Peyer's patch (tissue), 4 donors: ENCODE measurements at regions not wholly inside any gene's neighbourhood (a gene's known extent, or its start where the extent isn't known, plus 50 kb on each side); places are given as distances from the start of the nearest gene placed in this dataset.

Experiments
- DNase-seq, 3 donors: peaks; one replicate each; pipeline ENCODE4 v3.0.0-alpha.2; 2017 to 2019
- H3K27ac ChIP-seq, 4 donors: fragments of 200-600 bp; sonication (generic); one replicate each; pipeline ENCODE4 v1.5.1; 2016 to 2019
- H3K27me3 ChIP-seq, 2 donors: fragments of 200-600 bp; sonication (generic); one replicate each; pipeline ENCODE4 v1.5.1; 2019
- H3K36me3 ChIP-seq, 3 donors: fragments of 200-600 bp; sonication (generic); one replicate each; pipeline ENCODE4 v1.5.1; 2016 to 2019
- H3K4me1 ChIP-seq, 4 donors: fragments of 200-600 bp; sonication (generic); one replicate each; pipeline ENCODE4 v1.5.1; 2016 to 2019
- H3K4me3 ChIP-seq, 4 donors: fragments of 200-600 bp; sonication (generic); 1 replicate in 3 of 4; 2 replicates in 1 of 4; pipeline ENCODE4 v1.5.1; 2016 to 2019; ENCODE audit warnings: mild to moderate bottlenecking in 1 of 4
- H3K9me3 ChIP-seq, 4 donors: fragments of 200-600 bp; sonication (generic); one replicate each; pipeline ENCODE4 v1.5.1; 2016 to 2019; ENCODE audit warnings: mild to moderate bottlenecking in 1 of 4
- CTCF ChIP-seq, 6 experiments: fragments of 450-650 bp in 4 of 6; fragments of 200-600 bp in 2 of 6; sonication (generic) in 1 of 6; IDR thresholded peaks; one replicate each; pipeline ENCODE4 v1.5.1; 2017 to 2019; ENCODE audit warnings: antibody characterized with exemption in 6 of 6, mild to moderate bottlenecking in 3 of 6, moderate library complexity in 1 of 6
- POLR2A ChIP-seq, 2 donors: fragments of 450-650 bp; IDR thresholded peaks; one replicate each; pipeline ENCODE4 v1.5.1; 2017; ENCODE audit warnings: antibody characterized with exemption in 2 of 2, mild to moderate bottlenecking in 2 of 2, moderate library complexity in 2 of 2

- Histone ChIP-seq H3K4me3 (no peak overlapping the region), H3K27me3 (no peaks in the 10 kb centered on the region), H3K9me3 (no peaks in the 10 kb centered on the region), H3K4me1 (no peaks in the 10 kb centered on the region), H3K36me3 (no peaks in the 10 kb centered on the region), H3K27ac (no peak overlapping the region)
- TF ChIP-seq CTCF (IDR thresholded peaks at IDR 0.05) = no peak
- no peak for TF ChIP-seq POLR2A (IDR thresholded peaks at IDR 0.05)
- DNase-seq = no peak
Observed at GRCh38 chr7:19930051-19930450, 156.6 kb upstream of the TMEM196 start.

- Histone ChIP-seq H3K4me3 (no peak overlapping the region), H3K9me3 (no peaks in the 10 kb centered on the region), H3K4me1 (no peaks in the 10 kb centered on the region), H3K36me3 (no peaks in the 10 kb centered on the region), H3K27ac (no peak overlapping the region), H3K27me3 (no peaks in the 10 kb centered on the region)
- no peak for TF ChIP-seq POLR2A (IDR thresholded peaks at IDR 0.05)
- TF ChIP-seq CTCF (IDR thresholded peaks at IDR 0.05) = no peak
- DNase-seq = no peak
Observed at GRCh38 chr7:19928247-19928646, 154.8 kb upstream of the TMEM196 start.

DNA sequence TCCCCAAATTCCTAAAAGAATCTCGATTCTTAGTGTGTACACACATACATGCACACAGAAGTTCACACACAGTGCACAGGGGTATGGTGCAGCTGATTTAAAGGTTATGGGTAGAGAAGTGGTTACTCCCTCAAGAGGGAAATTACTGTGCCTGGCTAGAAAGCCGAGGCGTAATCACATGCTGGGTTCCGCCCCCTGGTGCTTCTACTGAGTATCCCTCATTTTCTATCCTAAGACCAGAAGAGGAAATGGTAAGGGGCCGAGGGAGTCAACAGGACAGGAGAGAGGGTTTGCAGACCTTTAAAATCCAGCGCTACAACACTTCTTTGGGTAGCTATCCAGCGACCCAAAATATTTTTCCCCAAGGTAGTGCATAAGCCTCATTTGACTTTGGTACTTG, 147.3 kb upstream of the TMEM196 start:
- Histone ChIP-seq H3K36me3 (no peaks in the 10 kb centered on the region), H3K27me3 (no peaks in the 10 kb centered on the region), H3K27ac (no peak overlapping the region), H3K9me3 (no peaks in the 10 kb centered on the region), H3K4me3 (no peak overlapping the region), H3K4me1 (no peaks in the 10 kb centered on the region)
- no peak for DNase-seq
- no peak for TF ChIP-seq CTCF (IDR thresholded peaks at IDR 0.05)
- TF ChIP-seq POLR2A (IDR thresholded peaks at IDR 0.05) = no peak

- no peak for DNase-seq
- H3K4me1 ChIP-seq = no peaks in the 10 kb centered on the region
- TF ChIP-seq POLR2A (IDR thresholded peaks at IDR 0.05) (no peak), CTCF (IDR thresholded peaks at IDR 0.05) (no peak)
- no peaks in the 10 kb centered on the region for H3K27me3 ChIP-seq
- no peaks in the 10 kb centered on the region for H3K9me3 ChIP-seq
- H3K4me3 ChIP-seq = no peak overlapping the region
- no peak overlapping the region for H3K27ac ChIP-seq
- H3K36me3 ChIP-seq = no peaks in the 10 kb centered on the region
Observed at GRCh38 chr7:19920166-19920565, 146.7 kb upstream of the TMEM196 start.

DNA sequence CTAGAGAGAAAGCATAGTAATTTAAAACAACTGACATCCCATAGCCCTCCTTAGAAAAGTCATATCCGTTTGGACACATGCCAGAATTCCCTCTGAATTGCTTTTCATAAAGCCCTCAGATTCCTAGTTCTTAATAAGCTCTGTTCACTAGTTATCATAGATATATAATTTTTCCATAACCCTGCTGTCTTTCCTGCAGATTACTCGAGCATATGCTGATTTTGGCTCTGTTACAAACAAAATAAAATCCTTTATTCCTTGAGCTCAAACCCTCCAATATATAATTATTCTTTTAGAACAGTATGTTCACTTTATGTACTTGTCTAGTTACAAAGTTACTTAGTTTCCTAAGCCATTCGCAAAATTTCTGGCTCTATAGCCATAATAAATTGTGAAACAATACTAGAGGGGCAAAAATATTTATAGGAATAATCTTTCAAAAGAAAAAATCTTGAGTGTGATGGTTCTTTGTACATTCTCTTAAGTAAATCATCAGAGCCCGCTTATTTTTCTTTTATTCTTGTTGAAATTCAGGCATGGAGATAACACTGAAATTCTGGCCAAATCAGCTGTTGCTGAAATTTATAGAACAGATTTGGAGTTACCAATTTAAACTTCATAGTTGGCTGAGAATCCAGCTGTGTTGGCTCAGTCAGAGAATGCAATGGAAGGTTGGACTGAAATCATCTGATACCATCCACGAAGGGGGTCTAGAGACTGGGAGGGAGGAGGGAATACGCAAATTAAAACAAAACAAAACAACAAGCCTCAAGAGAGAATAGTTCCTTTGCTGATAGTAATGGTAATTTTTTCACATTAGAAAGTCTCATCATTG, 146.1 kb upstream of the TMEM196 start:
- Histone ChIP-seq H3K27me3 (no peaks in the 10 kb centered on the region), H3K9me3 (no peaks in the 10 kb centered on the region), H3K27ac (no peak overlapping the region), H3K4me1 (no peaks in the 10 kb centered on the region), H3K4me3 (no peak overlapping the region), H3K36me3 (no peaks in the 10 kb centered on the region)
- TF ChIP-seq POLR2A (IDR thresholded peaks at IDR 0.05) (no peak), CTCF (IDR thresholded peaks at IDR 0.05) (no peak)
- no peak for DNase-seq
